ENCODE measurements at regions not wholly inside any gene's neighbourhood (a gene's known extent, or its start where the extent isn't known, plus 50 kb on each side); places are given as distances from the start of the nearest gene placed in this dataset.

- TF ChIP-seq EP300 (conservative IDR thresholded peaks at IDR 0.05; ENCODE audit: poor library complexity, severe bottlenecking) = no peak
- no peak for TF ChIP-seq EZH2 (IDR thresholded peaks at IDR 0.05; ENCODE audit: borderline replicate concordance, insufficient read depth, low read length, poor library complexity, severe bottlenecking)
- TF ChIP-seq REST (IDR thresholded peaks at IDR 0.05; ENCODE audit: borderline replicate concordance) = no peak
- TF ChIP-seq CTCF (IDR thresholded peaks at IDR 0.05; ENCODE audit: poor library complexity, severe bottlenecking) = no peak
These were observed 417.8 kb upstream of the DACH1 start for GRCh38 chr13:72284791-72285190.

Data from neural cell (in vitro differentiated cells).